H1 (cell line): ENCODE measurements at regions not wholly inside any gene's neighbourhood (a gene's known extent, or its start where the extent isn't known, plus 50 kb on each side); places are given as distances from the start of the nearest gene placed in this dataset.

Experiments used
- BCL11A ChIP-seq, 2 experiments: IDR thresholded peaks; one replicate each; pipeline ENCODE4 v1.6.1; 2011; ENCODE audit warnings: low read depth in 2 of 2, low read length in 2 of 2, mild to moderate bottlenecking in 2 of 2
- HDAC2 ChIP-seq, 2 experiments: fragments of 300-600 bp in 1 of 2; sonication (generic) in 1 of 2; IDR thresholded peaks; 2 replicates each; pipeline ENCODE4 v1.6.1; 2011 to 2012; ENCODE audit warnings: low read depth in 2 of 2, low read length in 2 of 2, mild to moderate bottlenecking in 2 of 2, moderate library complexity in 2 of 2, borderline replicate concordance in 1 of 2, inconsistent platforms in 1 of 2
- ZNF274 ChIP-seq: IDR thresholded peaks from 2 replicates; pipeline ENCODE4 v1.7.0; 2012; ENCODE audit warnings: low read length, borderline replicate concordance; ENCODE audit errors: extremely low read depth
- TF ChIP-seq, protein P1 (sequence below): fragments of 300-600 bp; sonication (generic); IDR thresholded peaks from 2 replicates; pipeline ENCODE4 v1.7.1; 2012; ENCODE audit warnings: low read length, moderate library complexity, mild to moderate bottlenecking, inconsistent platforms; ENCODE audit not compliant: insufficient replicate concordance

DNA sequence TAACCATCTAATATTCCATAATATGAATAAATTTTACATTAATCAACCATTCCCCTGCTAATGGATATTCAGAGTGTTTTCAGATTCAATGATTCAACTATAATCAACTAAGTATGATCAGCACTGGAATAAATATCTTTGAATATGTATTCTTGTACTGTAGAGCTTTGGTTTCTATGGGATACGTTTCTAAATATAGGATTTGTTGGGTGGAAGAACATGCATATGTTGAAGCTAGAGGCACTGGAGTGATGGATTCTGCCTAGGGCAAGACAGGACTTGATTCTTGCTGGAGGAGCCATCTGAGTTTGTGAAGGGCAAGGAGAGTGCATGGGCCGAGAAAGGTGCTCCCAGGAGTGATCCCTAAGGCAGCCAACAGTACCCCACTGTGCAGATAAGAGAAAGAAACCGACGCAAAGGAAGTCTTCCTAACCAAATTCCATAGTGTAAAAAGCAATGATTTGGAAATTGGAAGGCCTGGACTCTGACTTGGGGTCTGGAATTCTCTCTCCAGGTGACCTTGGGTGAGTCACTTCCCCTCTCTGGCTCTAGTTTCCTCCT, 418.7 kb downstream of the PREX1 start (continued):
- TF ChIP-seq, protein P1, sequence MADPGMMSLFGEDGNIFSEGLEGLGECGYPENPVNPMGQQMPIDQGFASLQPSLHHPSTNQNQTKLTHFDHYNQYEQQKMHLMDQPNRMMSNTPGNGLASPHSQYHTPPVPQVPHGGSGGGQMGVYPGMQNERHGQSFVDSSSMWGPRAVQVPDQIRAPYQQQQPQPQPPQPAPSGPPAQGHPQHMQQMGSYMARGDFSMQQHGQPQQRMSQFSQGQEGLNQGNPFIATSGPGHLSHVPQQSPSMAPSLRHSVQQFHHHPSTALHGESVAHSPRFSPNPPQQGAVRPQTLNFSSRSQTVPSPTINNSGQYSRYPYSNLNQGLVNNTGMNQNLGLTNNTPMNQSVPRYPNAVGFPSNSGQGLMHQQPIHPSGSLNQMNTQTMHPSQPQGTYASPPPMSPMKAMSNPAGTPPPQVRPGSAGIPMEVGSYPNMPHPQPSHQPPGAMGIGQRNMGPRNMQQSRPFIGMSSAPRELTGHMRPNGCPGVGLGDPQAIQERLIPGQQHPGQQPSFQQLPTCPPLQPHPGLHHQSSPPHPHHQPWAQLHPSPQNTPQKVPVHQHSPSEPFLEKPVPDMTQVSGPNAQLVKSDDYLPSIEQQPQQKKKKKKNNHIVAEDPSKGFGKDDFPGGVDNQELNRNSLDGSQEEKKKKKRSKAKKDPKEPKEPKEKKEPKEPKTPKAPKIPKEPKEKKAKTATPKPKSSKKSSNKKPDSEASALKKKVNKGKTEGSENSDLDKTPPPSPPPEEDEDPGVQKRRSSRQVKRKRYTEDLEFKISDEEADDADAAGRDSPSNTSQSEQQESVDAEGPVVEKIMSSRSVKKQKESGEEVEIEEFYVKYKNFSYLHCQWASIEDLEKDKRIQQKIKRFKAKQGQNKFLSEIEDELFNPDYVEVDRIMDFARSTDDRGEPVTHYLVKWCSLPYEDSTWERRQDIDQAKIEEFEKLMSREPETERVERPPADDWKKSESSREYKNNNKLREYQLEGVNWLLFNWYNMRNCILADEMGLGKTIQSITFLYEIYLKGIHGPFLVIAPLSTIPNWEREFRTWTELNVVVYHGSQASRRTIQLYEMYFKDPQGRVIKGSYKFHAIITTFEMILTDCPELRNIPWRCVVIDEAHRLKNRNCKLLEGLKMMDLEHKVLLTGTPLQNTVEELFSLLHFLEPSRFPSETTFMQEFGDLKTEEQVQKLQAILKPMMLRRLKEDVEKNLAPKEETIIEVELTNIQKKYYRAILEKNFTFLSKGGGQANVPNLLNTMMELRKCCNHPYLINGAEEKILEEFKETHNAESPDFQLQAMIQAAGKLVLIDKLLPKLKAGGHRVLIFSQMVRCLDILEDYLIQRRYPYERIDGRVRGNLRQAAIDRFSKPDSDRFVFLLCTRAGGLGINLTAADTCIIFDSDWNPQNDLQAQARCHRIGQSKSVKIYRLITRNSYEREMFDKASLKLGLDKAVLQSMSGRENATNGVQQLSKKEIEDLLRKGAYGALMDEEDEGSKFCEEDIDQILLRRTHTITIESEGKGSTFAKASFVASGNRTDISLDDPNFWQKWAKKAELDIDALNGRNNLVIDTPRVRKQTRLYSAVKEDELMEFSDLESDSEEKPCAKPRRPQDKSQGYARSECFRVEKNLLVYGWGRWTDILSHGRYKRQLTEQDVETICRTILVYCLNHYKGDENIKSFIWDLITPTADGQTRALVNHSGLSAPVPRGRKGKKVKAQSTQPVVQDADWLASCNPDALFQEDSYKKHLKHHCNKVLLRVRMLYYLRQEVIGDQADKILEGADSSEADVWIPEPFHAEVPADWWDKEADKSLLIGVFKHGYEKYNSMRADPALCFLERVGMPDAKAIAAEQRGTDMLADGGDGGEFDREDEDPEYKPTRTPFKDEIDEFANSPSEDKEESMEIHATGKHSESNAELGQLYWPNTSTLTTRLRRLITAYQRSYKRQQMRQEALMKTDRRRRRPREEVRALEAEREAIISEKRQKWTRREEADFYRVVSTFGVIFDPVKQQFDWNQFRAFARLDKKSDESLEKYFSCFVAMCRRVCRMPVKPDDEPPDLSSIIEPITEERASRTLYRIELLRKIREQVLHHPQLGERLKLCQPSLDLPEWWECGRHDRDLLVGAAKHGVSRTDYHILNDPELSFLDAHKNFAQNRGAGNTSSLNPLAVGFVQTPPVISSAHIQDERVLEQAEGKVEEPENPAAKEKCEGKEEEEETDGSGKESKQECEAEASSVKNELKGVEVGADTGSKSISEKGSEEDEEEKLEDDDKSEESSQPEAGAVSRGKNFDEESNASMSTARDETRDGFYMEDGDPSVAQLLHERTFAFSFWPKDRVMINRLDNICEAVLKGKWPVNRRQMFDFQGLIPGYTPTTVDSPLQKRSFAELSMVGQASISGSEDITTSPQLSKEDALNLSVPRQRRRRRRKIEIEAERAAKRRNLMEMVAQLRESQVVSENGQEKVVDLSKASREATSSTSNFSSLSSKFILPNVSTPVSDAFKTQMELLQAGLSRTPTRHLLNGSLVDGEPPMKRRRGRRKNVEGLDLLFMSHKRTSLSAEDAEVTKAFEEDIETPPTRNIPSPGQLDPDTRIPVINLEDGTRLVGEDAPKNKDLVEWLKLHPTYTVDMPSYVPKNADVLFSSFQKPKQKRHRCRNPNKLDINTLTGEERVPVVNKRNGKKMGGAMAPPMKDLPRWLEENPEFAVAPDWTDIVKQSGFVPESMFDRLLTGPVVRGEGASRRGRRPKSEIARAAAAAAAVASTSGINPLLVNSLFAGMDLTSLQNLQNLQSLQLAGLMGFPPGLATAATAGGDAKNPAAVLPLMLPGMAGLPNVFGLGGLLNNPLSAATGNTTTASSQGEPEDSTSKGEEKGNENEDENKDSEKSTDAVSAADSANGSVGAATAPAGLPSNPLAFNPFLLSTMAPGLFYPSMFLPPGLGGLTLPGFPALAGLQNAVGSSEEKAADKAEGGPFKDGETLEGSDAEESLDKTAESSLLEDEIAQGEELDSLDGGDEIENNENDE, result no peak
- no peak for TF ChIP-seq ZNF274
- TF ChIP-seq BCL11A (IDR thresholded peaks at IDR 0.05; ENCODE audit: low read depth in 2 of 2, low read length in 2 of 2), result no peak
- TF ChIP-seq HDAC2 (IDR thresholded peaks at IDR 0.05; ENCODE audit: borderline replicate concordance in 1 of 2, low read depth in 2 of 2, low read length in 2 of 2), result no peak
